Vagina (tissue), 2 donors: ENCODE measurements at regions not wholly inside any gene's neighbourhood (a gene's known extent, or its start where the extent isn't known, plus 50 kb on each side); places are given as distances from the start of the nearest gene placed in this dataset.

Source experiments
- POLR2A ChIP-seq, 2 donors: fragments of 450-650 bp; IDR thresholded peaks; one replicate each; pipeline ENCODE4 v1.6.1; 2017; ENCODE audit warnings: antibody characterized with exemption in 2 of 2, mild to moderate bottlenecking in 2 of 2, moderate library complexity in 2 of 2
- TF ChIP-seq, protein P1 (sequence below), 3 experiments: fragments of 450-650 bp in 2 of 3; fragments of 200-600 bp in 1 of 3; sonication (generic) in 1 of 3; IDR thresholded peaks; one replicate each; pipeline ENCODE4 v1.5.1; 2017 to 2019; ENCODE audit warnings: antibody characterized with exemption in 3 of 3, mild to moderate bottlenecking in 2 of 3, moderate library complexity in 2 of 3

DNA sequence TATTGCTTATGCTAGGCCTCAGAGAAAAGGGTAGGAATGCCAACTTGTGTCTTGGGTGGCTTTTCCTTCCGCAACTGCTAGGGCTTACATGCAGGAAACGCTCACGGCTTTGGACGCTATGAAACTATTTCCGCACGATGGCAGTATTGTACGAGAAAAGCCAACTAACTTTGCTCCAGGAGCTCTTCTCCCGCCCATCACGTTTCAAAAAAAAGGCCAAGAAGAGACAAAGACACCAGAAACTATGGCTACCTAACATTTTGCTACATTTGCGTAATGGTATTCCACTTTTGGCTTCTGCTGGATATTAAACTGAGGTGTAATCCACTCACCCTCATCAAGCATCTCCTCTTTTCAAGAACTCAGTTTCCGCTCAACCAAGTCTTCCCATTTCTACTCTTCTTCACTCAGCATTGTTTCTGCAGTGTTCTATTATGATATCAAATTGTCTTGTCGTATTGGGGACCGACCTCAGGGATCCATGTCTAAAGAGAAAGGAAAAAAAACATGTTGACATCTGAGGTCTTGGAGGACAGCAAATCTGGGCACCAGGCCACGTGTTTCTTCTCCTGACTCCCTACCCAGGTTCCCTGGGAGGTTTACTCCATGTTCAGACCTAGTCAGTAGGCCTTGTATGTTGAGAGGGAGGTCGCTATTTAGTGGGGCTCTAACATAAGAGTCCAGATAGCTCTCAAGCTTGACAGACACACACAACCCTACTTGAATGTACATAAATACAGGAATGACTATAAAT lies 239.4 kb upstream of the STK26 start:
- no peak for TF ChIP-seq POLR2A (IDR thresholded peaks at IDR 0.05)
- TF ChIP-seq, protein P1, sequence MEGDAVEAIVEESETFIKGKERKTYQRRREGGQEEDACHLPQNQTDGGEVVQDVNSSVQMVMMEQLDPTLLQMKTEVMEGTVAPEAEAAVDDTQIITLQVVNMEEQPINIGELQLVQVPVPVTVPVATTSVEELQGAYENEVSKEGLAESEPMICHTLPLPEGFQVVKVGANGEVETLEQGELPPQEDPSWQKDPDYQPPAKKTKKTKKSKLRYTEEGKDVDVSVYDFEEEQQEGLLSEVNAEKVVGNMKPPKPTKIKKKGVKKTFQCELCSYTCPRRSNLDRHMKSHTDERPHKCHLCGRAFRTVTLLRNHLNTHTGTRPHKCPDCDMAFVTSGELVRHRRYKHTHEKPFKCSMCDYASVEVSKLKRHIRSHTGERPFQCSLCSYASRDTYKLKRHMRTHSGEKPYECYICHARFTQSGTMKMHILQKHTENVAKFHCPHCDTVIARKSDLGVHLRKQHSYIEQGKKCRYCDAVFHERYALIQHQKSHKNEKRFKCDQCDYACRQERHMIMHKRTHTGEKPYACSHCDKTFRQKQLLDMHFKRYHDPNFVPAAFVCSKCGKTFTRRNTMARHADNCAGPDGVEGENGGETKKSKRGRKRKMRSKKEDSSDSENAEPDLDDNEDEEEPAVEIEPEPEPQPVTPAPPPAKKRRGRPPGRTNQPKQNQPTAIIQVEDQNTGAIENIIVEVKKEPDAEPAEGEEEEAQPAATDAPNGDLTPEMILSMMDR (IDR thresholded peaks at IDR 0.05): peak in 1 of 3 experiments; percentile 64
